ENCODE measurements at regions not wholly inside any gene's neighbourhood (a gene's known extent, or its start where the extent isn't known, plus 50 kb on each side); places are given as distances from the start of the nearest gene placed in this dataset.

- H3K36me3 Mint-ChIP-seq (ENCODE audit: insufficient read depth, unreplicated experiment) = no peaks in the 10 kb centered on the region
- CTCF ChIA-PET = interaction anchor here (0.6 kb wide), 1 partner anchor 1867 kb away, joined by 3 read pairs; no protein-coding TSS in a partner anchor
- no TSS peak for BruUV-seq (replicated peaks)
- intact Hi-C loops (cut with micrococcal nuclease) = no loop called here
- POLR2A ChIA-PET = no interaction called here
- H3K4me1 Mint-ChIP-seq (ENCODE audit: insufficient read depth, unreplicated experiment) = no peaks in the 10 kb centered on the region
- no peaks in the 10 kb centered on the region for H3K27me3 Mint-ChIP-seq (ENCODE audit: insufficient read depth, unreplicated experiment)
- no peak for DNase-seq (ENCODE audit: unreplicated experiment)
- H3K9me3 Mint-ChIP-seq (ENCODE audit: unreplicated experiment) = no peaks in the 10 kb centered on the region
- H3K27ac Mint-ChIP-seq (ENCODE audit: low read depth, unreplicated experiment) = no peak overlapping the region
- H3K4me3 Mint-ChIP-seq (ENCODE audit: unreplicated experiment) = no peak overlapping the region
- TF ChIP-seq CTCF (IDR thresholded peaks at IDR 0.05; ENCODE audit: unreplicated experiment) = no peak
Observed at GRCh38 chr15:95590533-95591044, 739.9 kb upstream of the NR2F2 start.

GRCh38 chr15:95591270-95591669 lies 739.2 kb upstream of the NR2F2 start:
- intact Hi-C loops (cut with micrococcal nuclease) = no loop called here
- H3K27me3 Mint-ChIP-seq (ENCODE audit: insufficient read depth, unreplicated experiment) = no peaks in the 10 kb centered on the region
- H3K27ac Mint-ChIP-seq (ENCODE audit: low read depth, unreplicated experiment) = no peak overlapping the region
- no peak for DNase-seq (ENCODE audit: unreplicated experiment)
- no TSS peak for BruUV-seq (replicated peaks)
- H3K36me3 Mint-ChIP-seq (ENCODE audit: insufficient read depth, unreplicated experiment) = no peaks in the 10 kb centered on the region
- no peaks in the 10 kb centered on the region for H3K9me3 Mint-ChIP-seq (ENCODE audit: unreplicated experiment)
- ChIA-PET POLR2A (no interaction called here), CTCF (interaction anchor here (0.6 kb wide), 1 partner anchor 1866 kb away, joined by 3 read pairs; no protein-coding TSS in a partner anchor)
- no peaks in the 10 kb centered on the region for H3K4me1 Mint-ChIP-seq (ENCODE audit: insufficient read depth, unreplicated experiment)
- no peak overlapping the region for H3K4me3 Mint-ChIP-seq (ENCODE audit: unreplicated experiment)
- TF ChIP-seq CTCF (IDR thresholded peaks at IDR 0.05; ENCODE audit: unreplicated experiment) = no peak

- Mint-ChIP-seq H3K9me3 (ENCODE audit: unreplicated experiment) (no peaks in the 10 kb centered on the region), H3K4me3 (ENCODE audit: unreplicated experiment) (no peak overlapping the region), H3K36me3 (ENCODE audit: insufficient read depth, unreplicated experiment) (no peaks in the 10 kb centered on the region), H3K4me1 (ENCODE audit: insufficient read depth, unreplicated experiment) (no peaks in the 10 kb centered on the region), H3K27ac (ENCODE audit: low read depth, unreplicated experiment) (no peak overlapping the region), H3K27me3 (ENCODE audit: insufficient read depth, unreplicated experiment) (no peaks in the 10 kb centered on the region)
- intact Hi-C loops (cut with micrococcal nuclease) = no loop called here
- ChIA-PET CTCF (no interaction called here), POLR2A (interaction anchor here (0.6 kb wide), 1 partner anchor 31 kb away, joined by 3 read pairs; no protein-coding TSS in a partner anchor)
- TF ChIP-seq CTCF (IDR thresholded peaks at IDR 0.05; ENCODE audit: unreplicated experiment) = no peak
- no peak for DNase-seq (ENCODE audit: unreplicated experiment)
- no TSS peak for BruUV-seq (replicated peaks)
Observed at GRCh38 chr15:95591886-95592285, 738.6 kb upstream of the NR2F2 start.

- H3K27me3 Mint-ChIP-seq (ENCODE audit: insufficient read depth, unreplicated experiment) = no peaks in the 10 kb centered on the region
- H3K27ac Mint-ChIP-seq (ENCODE audit: low read depth, unreplicated experiment) = no peak overlapping the region
- intact Hi-C loops (cut with micrococcal nuclease) = loop anchor here (2.0 kb wide), 1 partner anchor 42 kb away; no protein-coding TSS in a partner anchor
- BruUV-seq (replicated peaks) = no TSS peak
- no peaks in the 10 kb centered on the region for H3K4me1 Mint-ChIP-seq (ENCODE audit: insufficient read depth, unreplicated experiment)
- no peaks in the 10 kb centered on the region for H3K36me3 Mint-ChIP-seq (ENCODE audit: insufficient read depth, unreplicated experiment)
- no peak overlapping the region for H3K4me3 Mint-ChIP-seq (ENCODE audit: unreplicated experiment)
- CTCF ChIA-PET = interaction anchor here (0.7 kb wide), 2 partner anchors 21 to 1652 kb away, joined by 3 read pairs; no protein-coding TSS in a partner anchor
- no peak for TF ChIP-seq CTCF (IDR thresholded peaks at IDR 0.05; ENCODE audit: unreplicated experiment)
- no peak for DNase-seq (ENCODE audit: unreplicated experiment)
- POLR2A ChIA-PET = no interaction called here
- H3K9me3 Mint-ChIP-seq (ENCODE audit: unreplicated experiment) = no peaks in the 10 kb centered on the region
Observed at GRCh38 chr15:95594496-95594895, 736.0 kb upstream of the NR2F2 start.

Data from MCF 10A (cell line).